ENCODE measurements at regions not wholly inside any gene's neighbourhood (a gene's known extent, or its start where the extent isn't known, plus 50 kb on each side); places are given as distances from the start of the nearest gene placed in this dataset.

- no peak for TF ChIP-seq SMAD5 (IDR thresholded peaks at IDR 0.05; ENCODE audit: low read depth)
- TF ChIP-seq ASH2L (IDR thresholded peaks at IDR 0.05; ENCODE audit: borderline replicate concordance, low read depth) = no peak
- TF ChIP-seq ZNF384 (IDR thresholded peaks at IDR 0.05; ENCODE audit: borderline replicate concordance, low read depth, low read length) = no peak
Observed at GRCh38 chr14:87397499-87397898, 595.5 kb downstream of the GALC start (continued).

GRCh38 chr14:87391066-87391465 is 601.9 kb downstream of the GALC start:
- intact Hi-C loops (cut with micrococcal nuclease; ENCODE audit: unreplicated experiment) (no loop called here), in situ Hi-C loops (cut with MboI) (no loop called here)
- POLR2A ChIA-PET = no interaction called here
- H3K79me2 ChIP-seq (ENCODE audit: control insufficient read depth, insufficient read depth, low read length) = no peaks in the 10 kb centered on the region
- no peak for ATAC-seq
- no peaks in the 10 kb centered on the region for H3K9me3 ChIP-seq (replicated peaks; ENCODE audit: control insufficient read depth, insufficient read depth, low read length)
- FAIRE-seq = no peak
- RAD21 ChIA-PET (ENCODE audit: unreplicated experiment) = no interaction called here
- no peak overlapping the region for H3K4me3 ChIP-seq
- CTCF ChIA-PET = no interaction called here
- no peaks in the 10 kb centered on the region for H3K27me3 ChIP-seq (replicated peaks in 1 of 2; ENCODE audit: control insufficient read depth in 2 of 2, insufficient read depth in 2 of 2, low read length in 1 of 2)
- H3K4me1 ChIP-seq (ENCODE audit: control insufficient read depth, insufficient read depth, low read length) = no peaks in the 10 kb centered on the region
- no peaks in the 10 kb centered on the region for H3K36me3 ChIP-seq (ENCODE audit: control insufficient read depth in 2 of 2, insufficient read depth in 2 of 2, low read length in 1 of 2)
- no peak overlapping the region for H2AFZ ChIP-seq (ENCODE audit: control insufficient read depth, low read depth, low read length)
- 25% methylated on average over 5 of the region's 5 CpGs for WGBS (ENCODE audit: insufficient coverage, insufficient replicate concordance, low lambda C conversion rate, missing lambda C conversion rate)
- H3K27ac ChIP-seq (ENCODE audit: control insufficient read depth, insufficient read depth) = no peak overlapping the region
- H4K20me1 ChIP-seq (ENCODE audit: control insufficient read depth, insufficient read depth) = no peaks in the 10 kb centered on the region
- no TSS peak for BruUV-seq (replicated peaks)
- SMC1A ChIA-PET (ENCODE audit: uncharacterized antibody, unreplicated experiment) = no interaction called here
- H3K9ac ChIP-seq (ENCODE audit: control insufficient read depth, insufficient read depth, low read length) = no peak overlapping the region
- no peak overlapping the region for H3K4me2 ChIP-seq (ENCODE audit: control insufficient read depth, insufficient read depth)
- no peak for DNase-seq (ENCODE audit: low read depth, low spot score)
- TF ChIP-seq SP1 (IDR thresholded peaks at IDR 0.05; ENCODE audit: low read depth, low read length) (no peak), KAT2A (conservative IDR thresholded peaks at IDR 0.05; ENCODE audit: control insufficient read depth, low read depth, low read length) (no peak), IRF5 (IDR thresholded peaks at IDR 0.05; ENCODE audit: borderline replicate concordance) (no peak), NR2C2 (IDR thresholded peaks at IDR 0.05; ENCODE audit: borderline replicate concordance, control insufficient read depth, insufficient read length, low read depth) (no peak), NFYA (IDR thresholded peaks at IDR 0.05; ENCODE audit: borderline replicate concordance, low read depth, low read length) (no peak), ZNF622 (IDR thresholded peaks at IDR 0.05) (no peak), LARP7 (IDR thresholded peaks at IDR 0.05) (no peak), SUZ12 (IDR thresholded peaks at IDR 0.05; ENCODE audit: unreplicated experiment) (no peak), MEF2A (IDR thresholded peaks at IDR 0.05; ENCODE audit: insufficient read depth, low read depth, low read length) (no peak), ELK1 (IDR thresholded peaks at IDR 0.05; ENCODE audit: low read depth, low read length) (no peak), FOXK2 (IDR thresholded peaks at IDR 0.05) (no peak), ATF2 (IDR thresholded peaks at IDR 0.05; ENCODE audit: low read length) (no peak), STAT3 (IDR thresholded peaks at IDR 0.05; ENCODE audit: low read depth, low read length) (no peak), E2F4 (IDR thresholded peaks at IDR 0.05; ENCODE audit: low read depth, low read length) (no peak), ZNF217 (IDR thresholded peaks at IDR 0.05) (no peak), POLR2AphosphoS5 (IDR thresholded peaks at IDR 0.05; ENCODE audit: low read length) (no peak), BMI1 (IDR thresholded peaks at IDR 0.05; ENCODE audit: borderline replicate concordance) (no peak)
